ENCODE measurements at regions not wholly inside any gene's neighbourhood (a gene's known extent, or its start where the extent isn't known, plus 50 kb on each side); places are given as distances from the start of the nearest gene placed in this dataset.

DNA sequence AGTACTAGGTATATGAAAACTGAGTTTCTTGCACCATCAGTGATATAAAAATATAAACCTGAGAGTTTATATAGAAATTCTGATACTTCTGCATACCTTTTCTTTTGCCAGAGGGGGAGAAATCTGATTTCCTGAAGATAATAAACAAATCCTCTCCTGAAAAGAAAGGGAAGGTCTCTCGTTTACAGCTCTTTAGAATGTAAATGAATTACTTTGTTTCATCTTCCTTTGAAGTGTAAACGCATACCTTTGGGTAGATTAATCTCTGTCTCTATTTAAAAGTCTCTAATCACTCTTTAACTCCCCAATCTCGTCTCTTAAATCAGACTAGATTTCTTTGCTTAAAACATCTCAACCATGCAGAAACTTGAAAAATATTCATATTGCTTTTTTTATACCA, 1092.9 kb downstream of the SLITRK5 start:
- ChIA-PET POLR2A (ENCODE audit: unreplicated experiment) (no interaction called here), CTCF (no interaction called here)
- no peak overlapping the region for H3K4me2 ChIP-seq (ENCODE audit: low read depth, low read length)
- TF ChIP-seq RAD21 (IDR thresholded peaks at IDR 0.05; ENCODE audit: low read length) (no peak), MAZ (IDR thresholded peaks at IDR 0.05; ENCODE audit: borderline replicate concordance, low read depth, low read length) (no peak), NFE2L2 (IDR thresholded peaks at IDR 0.05; ENCODE audit: low read depth, low read length) (no peak), POLR2A (IDR thresholded peaks at IDR 0.05; ENCODE audit: low read depth, low read length) (no peak), MXI1 (IDR thresholded peaks at IDR 0.05; ENCODE audit: borderline replicate concordance, low read depth, low read length) (no peak), CEBPB (IDR thresholded peaks at IDR 0.05; ENCODE audit: low read depth, low read length) (no peak), FOS (IDR thresholded peaks at IDR 0.05; ENCODE audit: low read depth, low read length) (no peak), RFX5 (IDR thresholded peaks at IDR 0.05; ENCODE audit: low read depth, low read length) (no peak), BHLHE40 (IDR thresholded peaks at IDR 0.05; ENCODE audit: low read depth, low read length) (no peak), RCOR1 (IDR thresholded peaks at IDR 0.05; ENCODE audit: insufficient replicate concordance, low read length) (no peak), SMC3 (IDR thresholded peaks at IDR 0.05; ENCODE audit: low read depth, low read length) (no peak), CHD1 (IDR thresholded peaks at IDR 0.05; ENCODE audit: low read depth, low read length) (no peak), MAFK (IDR thresholded peaks at IDR 0.05; ENCODE audit: low read depth, low read length) (no peak)
- TF ChIP-seq, protein P1, sequence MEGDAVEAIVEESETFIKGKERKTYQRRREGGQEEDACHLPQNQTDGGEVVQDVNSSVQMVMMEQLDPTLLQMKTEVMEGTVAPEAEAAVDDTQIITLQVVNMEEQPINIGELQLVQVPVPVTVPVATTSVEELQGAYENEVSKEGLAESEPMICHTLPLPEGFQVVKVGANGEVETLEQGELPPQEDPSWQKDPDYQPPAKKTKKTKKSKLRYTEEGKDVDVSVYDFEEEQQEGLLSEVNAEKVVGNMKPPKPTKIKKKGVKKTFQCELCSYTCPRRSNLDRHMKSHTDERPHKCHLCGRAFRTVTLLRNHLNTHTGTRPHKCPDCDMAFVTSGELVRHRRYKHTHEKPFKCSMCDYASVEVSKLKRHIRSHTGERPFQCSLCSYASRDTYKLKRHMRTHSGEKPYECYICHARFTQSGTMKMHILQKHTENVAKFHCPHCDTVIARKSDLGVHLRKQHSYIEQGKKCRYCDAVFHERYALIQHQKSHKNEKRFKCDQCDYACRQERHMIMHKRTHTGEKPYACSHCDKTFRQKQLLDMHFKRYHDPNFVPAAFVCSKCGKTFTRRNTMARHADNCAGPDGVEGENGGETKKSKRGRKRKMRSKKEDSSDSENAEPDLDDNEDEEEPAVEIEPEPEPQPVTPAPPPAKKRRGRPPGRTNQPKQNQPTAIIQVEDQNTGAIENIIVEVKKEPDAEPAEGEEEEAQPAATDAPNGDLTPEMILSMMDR (conservative IDR thresholded peaks at IDR 0.05; ENCODE audit: low read depth, low read length): no peak
- TF ChIP-seq, protein P2, sequence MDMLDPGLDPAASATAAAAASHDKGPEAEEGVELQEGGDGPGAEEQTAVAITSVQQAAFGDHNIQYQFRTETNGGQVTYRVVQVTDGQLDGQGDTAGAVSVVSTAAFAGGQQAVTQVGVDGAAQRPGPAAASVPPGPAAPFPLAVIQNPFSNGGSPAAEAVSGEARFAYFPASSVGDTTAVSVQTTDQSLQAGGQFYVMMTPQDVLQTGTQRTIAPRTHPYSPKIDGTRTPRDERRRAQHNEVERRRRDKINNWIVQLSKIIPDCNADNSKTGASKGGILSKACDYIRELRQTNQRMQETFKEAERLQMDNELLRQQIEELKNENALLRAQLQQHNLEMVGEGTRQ (IDR thresholded peaks at IDR 0.05; ENCODE audit: low read depth, low read length): no peak
- TF ChIP-seq, protein P3, sequence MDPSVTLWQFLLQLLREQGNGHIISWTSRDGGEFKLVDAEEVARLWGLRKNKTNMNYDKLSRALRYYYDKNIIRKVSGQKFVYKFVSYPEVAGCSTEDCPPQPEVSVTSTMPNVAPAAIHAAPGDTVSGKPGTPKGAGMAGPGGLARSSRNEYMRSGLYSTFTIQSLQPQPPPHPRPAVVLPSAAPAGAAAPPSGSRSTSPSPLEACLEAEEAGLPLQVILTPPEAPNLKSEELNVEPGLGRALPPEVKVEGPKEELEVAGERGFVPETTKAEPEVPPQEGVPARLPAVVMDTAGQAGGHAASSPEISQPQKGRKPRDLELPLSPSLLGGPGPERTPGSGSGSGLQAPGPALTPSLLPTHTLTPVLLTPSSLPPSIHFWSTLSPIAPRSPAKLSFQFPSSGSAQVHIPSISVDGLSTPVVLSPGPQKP (IDR thresholded peaks at IDR 0.05; ENCODE audit: borderline replicate concordance, low read depth, low read length): no peak
- intact Hi-C loops (cut with micrococcal nuclease) (no loop called here), dilution Hi-C loops (cut with HindIII; ENCODE audit: low sequenced_read_pairs, unreplicated experiment) (no loop called here), in situ Hi-C loops (cut with MboI; ENCODE audit: low sequenced_read_pairs) (no loop called here)
- no peaks in the 10 kb centered on the region for H3K36me3 ChIP-seq (ENCODE audit: control insufficient read depth, insufficient read depth, low read length)
- H3K79me1 ChIP-seq (ENCODE audit: low read depth in 1 of 2, low read length in 2 of 2): no peaks in the 10 kb centered on the region
- H3K27ac ChIP-seq (ENCODE audit: insufficient read depth, low read length): no peak overlapping the region
- H4K20me1 ChIP-seq (ENCODE audit: insufficient read depth, low read length): no peaks in the 10 kb centered on the region
- DNase-seq (no peak), ATAC-seq (ENCODE audit: low read depth) (no peak)
- no peak overlapping the region for H3K4me3 ChIP-seq (ENCODE audit: insufficient read depth, low read depth, low read length)
- BruUV-seq (replicated peaks): no TSS peak
- no peak overlapping the region for H3K23ac ChIP-seq (ENCODE audit: low read depth, low read length)
- H3K4ac ChIP-seq (ENCODE audit: low read depth, low read length): no peak overlapping the region
- H2AK9ac ChIP-seq (replicated peaks; ENCODE audit: low read depth, low read length, poor library complexity): no peak overlapping the region
- no peak overlapping the region for H4K91ac ChIP-seq (ENCODE audit: insufficient read depth, low read depth, low read length)
- H3K9me1 ChIP-seq (ENCODE audit: insufficient read depth, low read length): no peaks in the 10 kb centered on the region
- no peak overlapping the region for H2AFZ ChIP-seq (replicated peaks; ENCODE audit: low read length, poor library complexity)
- no peak overlapping the region for H4K5ac ChIP-seq (ENCODE audit: low read depth, low read length)
- no peak overlapping the region for H2BK120ac ChIP-seq (ENCODE audit: low read depth, low read length)
- WGBS, 2 experiments (ENCODE audit: extremely low coverage in 2 of 2, insufficient read length in 1 of 2): no CpG with 5 or more reads among the region's 3 CpGs
- H3K14ac ChIP-seq (replicated peaks; ENCODE audit: low read depth, low read length): no peak overlapping the region
- no peaks in the 10 kb centered on the region for H3K27me3 ChIP-seq (ENCODE audit: control insufficient read depth, insufficient read depth, low read length)
- no peaks in the 10 kb centered on the region for H3K9me3 ChIP-seq (ENCODE audit: control insufficient read depth, insufficient read depth, low read length)
- H2BK15ac ChIP-seq (ENCODE audit: low read depth, low read length): no peak overlapping the region
- no peak overlapping the region for H2BK5ac ChIP-seq (ENCODE audit: low read depth, low read length, poor library complexity, severe bottlenecking)
- no peak overlapping the region for H3K56ac ChIP-seq (ENCODE audit: extremely low read depth, insufficient read depth, low read length)
- no peak overlapping the region for H3K18ac ChIP-seq (ENCODE audit: low read depth, low read length)
- H2AK5ac ChIP-seq (ENCODE audit: low read depth, low read length): no peak overlapping the region
- H2BK20ac ChIP-seq (ENCODE audit: low read depth, low read length): no peak overlapping the region
- no peak overlapping the region for H4K8ac ChIP-seq (ENCODE audit: low read depth in 2 of 2, low read length in 2 of 2)
- no peaks in the 10 kb centered on the region for H3K4me1 ChIP-seq (ENCODE audit: control insufficient read depth, insufficient read depth, low read length)
- no peak overlapping the region for H3K9ac ChIP-seq (ENCODE audit: low read depth, low read length)

Measured in IMR-90 (cell line).